Islet precursor cell (in vitro differentiated cells): ENCODE measurements at regions not wholly inside any gene's neighbourhood (a gene's known extent, or its start where the extent isn't known, plus 50 kb on each side); places are given as distances from the start of the nearest gene placed in this dataset.
"Not testable (repeated sequence)": the region's sequence is repeated elsewhere in the genome, so short reads cannot be mapped to it uniquely, and the experiment has no call there.

Experiments used
- DNase-seq: peaks from one replicate; pipeline ENCODE4 v3.0.0-alpha.2; 2018

GRCh38 chr18:56000041-56000440 is 412.0 kb upstream of the TCF4 start:
- no peak for DNase-seq

GRCh38 chr18:55999641-56000040 is 411.6 kb upstream of the TCF4 start:
- no peak for DNase-seq

- no peak for DNase-seq
These were observed 410.9 kb upstream of the TCF4 start for GRCh38 chr18:55998801-55999385.

GRCh38 chr18:55998071-55998522 is 410.1 kb upstream of the TCF4 start:
- DNase-seq, result peak; percentile 70

GRCh38 chr18:55997151-55997561 is 409.2 kb upstream of the TCF4 start:
- no peak for DNase-seq

GRCh38 chr18:55996717-55997116 is 408.7 kb upstream of the TCF4 start:
- no peak for DNase-seq

GRCh38 chr18:55990186-55990585 is 402.2 kb upstream of the TCF4 start:
- no peak for DNase-seq

GRCh38 chr18:55988537-55988936 is 400.5 kb upstream of the TCF4 start:
- DNase-seq, result no peak

GRCh38 chr18:55983433-55983832 is 395.4 kb upstream of the TCF4 start:
- no peak for DNase-seq

GRCh38 chr18:55982992-55983391 is 395.0 kb upstream of the TCF4 start:
- peak; percentile 83 for DNase-seq

- DNase-seq, result no peak
These were observed 393.9 kb upstream of the TCF4 start for GRCh38 chr18:55981712-55982475.

- no peak for DNase-seq
These were observed 386.5 kb upstream of the TCF4 start for GRCh38 chr18:55974521-55974920.

- no peak for DNase-seq
These were observed 380.6 kb upstream of the TCF4 start for GRCh38 chr18:55968550-55968949.

GRCh38 chr18:55967019-55967418 is 379.0 kb upstream of the TCF4 start:
- no peak for DNase-seq

GRCh38 chr18:55964171-55964570 is 376.2 kb upstream of the TCF4 start:
- no peak for DNase-seq

- DNase-seq, result no peak
These were observed 365.3 kb upstream of the TCF4 start for GRCh38 chr18:55953326-55953725.

GRCh38 chr18:55951738-55952137 is 363.7 kb upstream of the TCF4 start:
- not testable (repeated sequence) for DNase-seq

GRCh38 chr18:55950379-55951166 is 362.6 kb upstream of the TCF4 start:
- no peak for DNase-seq

GRCh38 chr18:55934821-55935220 is 346.8 kb upstream of the TCF4 start:
- DNase-seq, result no peak

- DNase-seq, result no peak
These were observed 344.7 kb upstream of the TCF4 start for GRCh38 chr18:55932675-55933074.

GRCh38 chr18:55927831-55928230 is 339.8 kb upstream of the TCF4 start:
- DNase-seq, result no peak

- DNase-seq, result no peak
These were observed 337.8 kb upstream of the TCF4 start for GRCh38 chr18:55925772-55926171.

GRCh38 chr18:55920063-55920462 is 332.1 kb upstream of the TCF4 start:
- DNase-seq, result no peak

- no peak for DNase-seq
These were observed 330.5 kb upstream of the TCF4 start for GRCh38 chr18:55918444-55918843.
